Liver (tissue), 3 donors: ENCODE measurements at regions not wholly inside any gene's neighbourhood (a gene's known extent, or its start where the extent isn't known, plus 50 kb on each side); places are given as distances from the start of the nearest gene placed in this dataset.

Source experiments
- RAD21 ChIP-seq, 2 donors: IDR thresholded peaks; 2 replicates each; pipeline ENCODE4 v1.6.1; 2016; ENCODE audit warnings: antibody characterized with exemption in 2 of 2, mild to moderate bottlenecking in 2 of 2
- TF ChIP-seq, protein P1 (sequence below): fragments of 150-350 bp; IDR thresholded peaks from 2 replicates; pipeline ENCODE4 v1.5.1; 2017; ENCODE audit warnings: improper control_type of control experiment, low read depth, low read length; ENCODE audit not compliant: missing input control
- TF ChIP-seq, protein P2 (sequence below): IDR thresholded peaks from 2 replicates; pipeline ENCODE4 v1.6.1; 2016; ENCODE audit warnings: antibody characterized with exemption
- donor health status: healthy.
- donor health status: healthy.

DNA sequence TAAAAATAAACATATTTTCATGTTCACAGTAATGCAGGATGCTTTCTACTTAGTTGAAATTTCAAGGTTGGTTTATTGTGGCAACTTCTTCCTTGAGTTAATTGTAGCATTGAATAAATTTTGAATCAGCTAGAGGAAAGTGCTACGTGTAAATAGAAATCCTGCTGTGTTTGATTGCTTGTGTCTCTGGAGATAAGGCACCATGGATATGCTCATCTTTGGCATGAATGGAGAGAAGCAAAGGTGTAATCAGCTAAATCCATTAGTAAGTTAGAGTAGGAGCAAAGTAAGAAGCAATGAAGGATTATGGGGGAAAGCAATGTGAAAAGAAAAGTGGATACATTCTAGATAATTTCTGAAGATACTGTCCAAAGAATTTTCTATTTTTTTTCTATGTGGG lies 331.1 kb downstream of the PTPRC start:
- TF ChIP-seq, protein P1, sequence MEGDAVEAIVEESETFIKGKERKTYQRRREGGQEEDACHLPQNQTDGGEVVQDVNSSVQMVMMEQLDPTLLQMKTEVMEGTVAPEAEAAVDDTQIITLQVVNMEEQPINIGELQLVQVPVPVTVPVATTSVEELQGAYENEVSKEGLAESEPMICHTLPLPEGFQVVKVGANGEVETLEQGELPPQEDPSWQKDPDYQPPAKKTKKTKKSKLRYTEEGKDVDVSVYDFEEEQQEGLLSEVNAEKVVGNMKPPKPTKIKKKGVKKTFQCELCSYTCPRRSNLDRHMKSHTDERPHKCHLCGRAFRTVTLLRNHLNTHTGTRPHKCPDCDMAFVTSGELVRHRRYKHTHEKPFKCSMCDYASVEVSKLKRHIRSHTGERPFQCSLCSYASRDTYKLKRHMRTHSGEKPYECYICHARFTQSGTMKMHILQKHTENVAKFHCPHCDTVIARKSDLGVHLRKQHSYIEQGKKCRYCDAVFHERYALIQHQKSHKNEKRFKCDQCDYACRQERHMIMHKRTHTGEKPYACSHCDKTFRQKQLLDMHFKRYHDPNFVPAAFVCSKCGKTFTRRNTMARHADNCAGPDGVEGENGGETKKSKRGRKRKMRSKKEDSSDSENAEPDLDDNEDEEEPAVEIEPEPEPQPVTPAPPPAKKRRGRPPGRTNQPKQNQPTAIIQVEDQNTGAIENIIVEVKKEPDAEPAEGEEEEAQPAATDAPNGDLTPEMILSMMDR, result no peak
- TF ChIP-seq RAD21 (IDR thresholded peaks at IDR 0.05), result no peak
- TF ChIP-seq, protein P2, sequence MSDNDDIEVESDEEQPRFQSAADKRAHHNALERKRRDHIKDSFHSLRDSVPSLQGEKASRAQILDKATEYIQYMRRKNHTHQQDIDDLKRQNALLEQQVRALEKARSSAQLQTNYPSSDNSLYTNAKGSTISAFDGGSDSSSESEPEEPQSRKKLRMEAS, result no peak
